CD8-positive, alpha-beta memory T cell (primary cell): ENCODE measurements at regions not wholly inside any gene's neighbourhood (a gene's known extent, or its start where the extent isn't known, plus 50 kb on each side); places are given as distances from the start of the nearest gene placed in this dataset.
"Not testable (repeated sequence)": the region's sequence is repeated elsewhere in the genome, so short reads cannot be mapped to it uniquely, and the experiment has no call there.

ENCODE experiments used
- CTCF ChIA-PET: fragments of 350-600 bp; sonication (Branson Sonifier 250); formaldehyde crosslinking; loops from one replicate; lab custom pipeline; 2021; ENCODE audit warnings: antibody characterized with exemption; lab: Charles Lee
- POLR2A ChIA-PET: fragments of 350-600 bp; sonication (Branson Sonifier 250); formaldehyde crosslinking; loops from one replicate; lab custom pipeline; 2021; ENCODE audit warnings: antibody characterized with exemption; lab: Charles Lee
- DNase-seq, 5 donors: peaks; one replicate each; pipeline versions ENCODE4 v3.0.0 to v3.0.0-alpha.2; 2020 to 2022; ENCODE audit warnings: mixed read lengths in 1 of 5
- H3K27ac ChIP-seq: one replicate; pipeline ENCODE4 v1.7.0; 2013; ENCODE audit warnings: low read depth, mild to moderate bottlenecking, low read length, moderate library complexity
- H3K27me3 ChIP-seq: 2 replicates; pipeline ENCODE4 v1.7.0; 2013; ENCODE audit warnings: low read length, mild to moderate bottlenecking; ENCODE audit not compliant: insufficient read depth, poor library complexity, severe bottlenecking
- H3K36me3 ChIP-seq: 2 replicates; pipeline ENCODE4 v1.7.0; 2013; ENCODE audit warnings: mild to moderate bottlenecking, low read length, moderate library complexity; ENCODE audit not compliant: insufficient read depth
- H3K4me1 ChIP-seq: 2 replicates; pipeline ENCODE4 v1.7.0; 2013; ENCODE audit warnings: mild to moderate bottlenecking, low read length, moderate library complexity; ENCODE audit not compliant: insufficient read depth
- H3K4me3 ChIP-seq: 2 replicates; pipeline ENCODE4 v1.7.0; 2013; ENCODE audit warnings: mild to moderate bottlenecking, low read length
- H3K9me3 ChIP-seq: 2 replicates; pipeline ENCODE4 v1.7.0; 2013; ENCODE audit warnings: mild to moderate bottlenecking, low read length
- H3K27ac Mint-ChIP-seq, 8 donors: one replicate each; pipeline ENCODE4 v1.8.0; 2020 to 2021; ENCODE audit warnings: mixed read lengths in 8 of 8, mild to moderate bottlenecking in 6 of 8, inconsistent platforms in 3 of 8, moderate library complexity in 3 of 8
- H3K27me3 Mint-ChIP-seq, 2 donors: one replicate each; pipeline ENCODE4 v1.8.0; 2020 to 2021; ENCODE audit warnings: mixed read lengths in 2 of 2, mild to moderate bottlenecking in 1 of 2, moderate library complexity in 1 of 2
- H3K36me3 Mint-ChIP-seq, 3 donors: one replicate each; pipeline ENCODE4 v1.8.0; 2020 to 2021; ENCODE audit warnings: mixed read lengths in 3 of 3, inconsistent platforms in 1 of 3, mild to moderate bottlenecking in 1 of 3
- H3K4me1 Mint-ChIP-seq, 3 donors: one replicate each; pipeline ENCODE4 v1.8.0; 2020 to 2021; ENCODE audit warnings: mixed read lengths in 3 of 3, inconsistent platforms in 1 of 3, mild to moderate bottlenecking in 1 of 3
- H3K4me3 Mint-ChIP-seq, 7 donors: one replicate each; pipeline ENCODE4 v1.8.0; 2020 to 2021; ENCODE audit warnings: mixed read lengths in 7 of 7, mild to moderate bottlenecking in 6 of 7, moderate library complexity in 4 of 7, inconsistent platforms in 2 of 7
- H3K9me3 Mint-ChIP-seq, 5 donors: one replicate each; pipeline ENCODE4 v1.8.0; 2020 to 2022; ENCODE audit warnings: mixed read lengths in 5 of 5, mild to moderate bottlenecking in 3 of 5, moderate library complexity in 2 of 5, inconsistent platforms in 1 of 5

DNA sequence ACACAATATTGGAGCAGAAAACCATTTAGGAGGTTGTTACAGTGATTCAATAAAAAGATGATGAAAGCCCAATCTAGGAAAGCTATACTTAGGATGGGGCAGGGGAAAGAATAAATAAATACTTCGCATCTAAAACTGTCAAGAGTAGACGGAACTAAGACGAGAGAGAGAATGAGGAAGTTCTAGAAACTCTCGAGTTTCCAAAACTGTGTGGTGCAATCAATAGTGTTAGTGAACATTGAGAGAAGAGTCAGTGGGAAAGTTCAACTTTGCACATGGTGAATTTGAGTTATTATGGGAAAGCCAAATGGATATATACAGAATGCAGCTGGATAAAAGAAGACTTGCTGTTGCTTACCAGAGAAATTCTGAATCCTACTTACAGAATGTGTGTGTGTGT, 133.8 kb upstream of the MEOX2 start:
- no peak overlapping the region for H3K4me3 Mint-ChIP-seq
- no peak for DNase-seq
- Histone ChIP-seq H3K9me3 (no peaks in the 10 kb centered on the region), H3K4me1 (no peaks in the 10 kb centered on the region), H3K36me3 (no peaks in the 10 kb centered on the region), H3K27ac (no peak overlapping the region), H3K4me3 (no peak overlapping the region), H3K27me3 (no peaks in the 10 kb centered on the region)
- no peaks in the 10 kb centered on the region for H3K27me3 Mint-ChIP-seq
- H3K9me3 Mint-ChIP-seq = peaks cover 0 to 17% (median 2%) of the 10 kb centered on the region in 5 donors
- H3K4me1 Mint-ChIP-seq = no peaks in the 10 kb centered on the region
- H3K36me3 Mint-ChIP-seq = no peaks in the 10 kb centered on the region
- no peak overlapping the region for H3K27ac Mint-ChIP-seq
- ChIA-PET CTCF (no interaction called here), POLR2A (no interaction called here)

DNA sequence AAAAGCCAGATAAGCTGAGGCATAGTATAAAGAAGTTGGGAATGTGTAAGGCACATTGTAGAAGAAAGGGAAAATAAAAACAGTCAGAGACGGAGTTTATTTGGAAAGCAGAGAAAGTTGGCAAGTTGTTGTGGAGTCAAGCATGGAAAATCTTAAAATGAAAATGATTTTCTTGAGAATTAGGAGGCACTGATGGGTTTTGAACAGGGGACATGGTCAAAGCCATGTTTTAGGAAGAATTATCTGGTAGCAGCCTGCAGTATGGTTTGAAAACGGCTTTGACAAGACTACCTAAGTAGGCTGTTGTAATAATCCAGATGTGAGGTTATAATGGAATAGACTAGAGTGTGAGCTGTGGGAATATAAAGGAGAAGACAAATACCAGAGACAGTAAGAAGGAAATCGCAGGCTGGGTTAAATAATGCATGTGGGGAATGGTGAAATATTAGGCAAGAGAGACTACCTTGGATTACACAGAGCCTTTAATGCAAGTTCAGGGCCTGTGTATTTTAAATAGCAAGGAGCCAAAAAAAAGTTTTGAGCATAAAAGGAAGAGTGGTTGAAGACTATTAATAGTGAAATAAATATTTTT, 130.4 kb upstream of the MEOX2 start:
- Histone ChIP-seq H3K36me3 (no peaks in the 10 kb centered on the region), H3K9me3 (no peaks in the 10 kb centered on the region), H3K27ac (no peak overlapping the region), H3K27me3 (no peaks in the 10 kb centered on the region), H3K4me3 (no peak overlapping the region), H3K4me1 (no peaks in the 10 kb centered on the region)
- CTCF ChIA-PET = no interaction called here
- POLR2A ChIA-PET = no interaction called here
- H3K9me3 Mint-ChIP-seq = peaks cover 0 to 9% (median 2%) of the 10 kb centered on the region in 5 donors
- DNase-seq = no peak
- H3K4me1 Mint-ChIP-seq = no peaks in the 10 kb centered on the region
- no peaks in the 10 kb centered on the region for H3K27me3 Mint-ChIP-seq
- no peaks in the 10 kb centered on the region for H3K36me3 Mint-ChIP-seq
- H3K27ac Mint-ChIP-seq = no peak overlapping the region
- H3K4me3 Mint-ChIP-seq = peak overlapping the region in 1 of 7 donors; percentile 2

DNA sequence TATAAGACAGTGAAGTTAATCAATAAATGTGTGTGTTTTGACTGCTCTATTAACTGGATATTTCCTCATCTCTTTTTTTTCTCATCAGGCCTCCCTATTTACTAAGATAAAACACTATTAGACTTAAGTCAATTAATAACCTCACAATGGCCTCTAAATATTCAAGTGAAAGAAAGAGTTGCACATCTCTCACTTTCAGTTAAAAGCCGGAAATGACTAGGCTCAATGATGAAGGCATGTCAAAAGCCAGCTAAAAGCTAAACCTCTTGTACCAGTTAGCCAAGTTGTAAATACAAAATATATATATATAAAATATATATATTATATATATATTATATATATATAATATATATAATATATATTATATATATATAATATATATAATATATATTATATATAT, 127.0 kb upstream of the MEOX2 start:
- Histone ChIP-seq H3K4me1 (no peaks in the 10 kb centered on the region), H3K27me3 (no peaks in the 10 kb centered on the region), H3K27ac (no peak overlapping the region), H3K36me3 (no peaks in the 10 kb centered on the region), H3K9me3 (no peaks in the 10 kb centered on the region), H3K4me3 (no peak overlapping the region)
- Mint-ChIP-seq H3K9me3 (peaks cover 0 to 10% (median 6%) of the 10 kb centered on the region in 5 donors), H3K27ac (no peak overlapping the region), H3K36me3 (no peaks in the 10 kb centered on the region), H3K27me3 (no peaks in the 10 kb centered on the region), H3K4me1 (no peaks in the 10 kb centered on the region), H3K4me3 (no peak overlapping the region)
- ChIA-PET CTCF (no interaction called here), POLR2A (no interaction called here)
- no peak for DNase-seq

DNA sequence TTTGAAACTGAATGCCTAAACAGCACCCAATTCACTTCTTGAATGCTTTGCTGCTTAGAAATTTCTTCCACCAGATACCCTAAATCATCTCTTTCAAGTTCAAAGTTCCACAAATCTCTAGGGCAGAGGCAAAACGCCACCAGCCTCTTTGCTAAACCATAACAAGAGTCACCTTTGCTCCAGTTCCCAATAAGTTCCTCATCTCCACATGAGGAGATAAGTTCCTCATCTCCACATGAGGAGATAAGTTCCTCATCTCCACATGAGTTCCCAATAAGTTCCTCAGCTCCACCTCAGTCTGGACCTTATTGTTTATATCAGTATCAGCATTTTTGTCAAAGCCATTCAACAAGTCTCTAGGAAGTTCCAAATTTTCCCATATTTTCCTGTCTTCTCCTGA, 123.9 kb upstream of the MEOX2 start:
- H3K4me3 Mint-ChIP-seq, H3K4me1 Mint-ChIP-seq, POLR2A ChIA-PET, DNase-seq, CTCF ChIA-PET, H3K4me1 ChIP-seq, H3K27me3 Mint-ChIP-seq, H3K4me3 ChIP-seq, H3K36me3 Mint-ChIP-seq, H3K9me3 ChIP-seq, H3K27me3 ChIP-seq, H3K27ac Mint-ChIP-seq, H3K36me3 ChIP-seq, H3K27ac ChIP-seq: not testable (repeated sequence)
- peaks cover 0 to 15% (median 4%) of the 10 kb centered on the region in 5 donors for H3K9me3 Mint-ChIP-seq

DNA sequence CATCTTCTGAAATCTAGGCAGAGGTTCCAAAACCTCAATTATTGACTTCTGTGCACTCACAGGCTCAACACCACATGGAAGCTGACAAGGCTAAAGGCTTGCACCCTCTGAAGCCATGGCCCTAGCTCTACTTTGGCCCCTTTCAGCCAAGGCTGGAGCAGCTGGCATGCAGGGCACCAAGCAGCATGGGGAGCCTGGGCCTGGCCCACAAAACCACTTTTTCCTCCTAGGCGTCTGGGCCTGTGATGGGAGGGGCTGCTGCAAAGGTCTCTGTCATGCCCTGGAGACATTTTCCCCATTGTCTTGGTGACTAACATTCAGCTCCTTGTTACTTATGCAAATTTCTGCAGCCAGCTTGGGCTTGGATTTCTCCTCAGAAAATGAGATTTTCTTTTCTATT, 123.5 kb upstream of the MEOX2 start:
- CTCF ChIA-PET, H3K4me1 Mint-ChIP-seq, H3K27ac Mint-ChIP-seq, H3K4me1 ChIP-seq, POLR2A ChIA-PET, H3K4me3 Mint-ChIP-seq, H3K9me3 ChIP-seq, H3K36me3 Mint-ChIP-seq, H3K27me3 ChIP-seq, H3K36me3 ChIP-seq, H3K27me3 Mint-ChIP-seq, H3K27ac ChIP-seq, H3K4me3 ChIP-seq, DNase-seq: not testable (repeated sequence)
- H3K9me3 Mint-ChIP-seq = peaks cover 0 to 15% (median 4%) of the 10 kb centered on the region in 5 donors

DNA sequence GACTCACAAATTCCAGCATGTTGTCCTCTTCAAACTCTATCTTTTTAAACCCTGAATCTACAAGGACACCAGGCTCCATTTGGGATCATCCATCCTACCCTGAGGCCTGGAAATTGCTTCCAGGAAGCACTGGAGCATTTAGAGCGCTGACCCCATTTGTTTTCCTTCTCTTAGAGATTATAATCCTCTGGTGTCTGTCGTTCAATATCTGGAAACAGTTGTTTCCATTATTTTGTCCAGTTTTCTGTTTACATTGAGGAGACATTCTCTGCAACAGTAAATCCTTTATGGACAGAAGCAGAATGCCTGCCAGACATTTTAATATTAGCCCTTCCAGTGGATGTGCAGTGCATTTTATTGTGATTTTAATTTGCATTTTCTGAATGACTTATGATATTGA, 119.4 kb upstream of the MEOX2 start:
- CTCF ChIA-PET = no interaction called here
- no peaks in the 10 kb centered on the region for H3K27me3 ChIP-seq
- DNase-seq = no peak

DNA sequence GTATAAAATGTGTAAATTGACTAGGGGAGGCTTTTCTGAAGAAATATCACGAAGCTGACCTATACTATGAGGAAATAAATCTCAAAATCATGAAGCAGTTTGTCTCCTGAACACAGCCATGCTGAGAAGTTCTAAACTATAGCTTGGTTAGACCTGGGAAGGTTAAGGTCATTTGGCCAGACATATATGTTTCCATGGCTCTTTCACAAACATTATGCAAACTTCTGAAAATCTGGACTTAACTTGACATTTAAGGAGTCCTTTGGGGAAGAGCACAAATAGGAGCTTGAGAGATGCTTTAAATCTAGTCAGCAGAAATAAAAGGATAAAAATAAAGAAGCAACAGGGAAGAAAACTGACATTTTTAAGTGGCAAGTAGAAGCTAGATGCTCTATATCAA, 115.9 kb upstream of the MEOX2 start:
- Histone ChIP-seq H3K4me1 (no peaks in the 10 kb centered on the region), H3K27me3 (no peaks in the 10 kb centered on the region), H3K27ac (no peak overlapping the region), H3K4me3 (no peak overlapping the region), H3K36me3 (no peaks in the 10 kb centered on the region), H3K9me3 (no peaks in the 10 kb centered on the region)
- Mint-ChIP-seq H3K4me3 (no peak overlapping the region), H3K36me3 (no peaks in the 10 kb centered on the region), H3K4me1 (no peaks in the 10 kb centered on the region), H3K27me3 (peaks cover 0 to 3% of the 10 kb centered on the region in 2 donors), H3K27ac (no peak overlapping the region), H3K9me3 (peaks cover 2 to 8% (median 6%) of the 10 kb centered on the region in 5 donors)
- no peak for DNase-seq
- ChIA-PET CTCF (no interaction called here), POLR2A (no interaction called here)

More for the DNA sequence above, 119.4 kb upstream of the MEOX2 start:
- H3K4me3 ChIP-seq = no peak overlapping the region
- no peaks in the 10 kb centered on the region for H3K4me1 Mint-ChIP-seq
- no peak overlapping the region for H3K27ac Mint-ChIP-seq
- H3K9me3 Mint-ChIP-seq = peaks cover 2 to 12% (median 6%) of the 10 kb centered on the region in 5 donors
- no peaks in the 10 kb centered on the region for H3K36me3 Mint-ChIP-seq
- no peak overlapping the region for H3K4me3 Mint-ChIP-seq
- H3K9me3 ChIP-seq = no peaks in the 10 kb centered on the region
- H3K36me3 ChIP-seq = no peaks in the 10 kb centered on the region
- POLR2A ChIA-PET = no interaction called here
- peaks cover 0 to 2% of the 10 kb centered on the region in 2 donors for H3K27me3 Mint-ChIP-seq
- H3K27ac ChIP-seq = no peak overlapping the region
- H3K4me1 ChIP-seq = no peaks in the 10 kb centered on the region

DNA sequence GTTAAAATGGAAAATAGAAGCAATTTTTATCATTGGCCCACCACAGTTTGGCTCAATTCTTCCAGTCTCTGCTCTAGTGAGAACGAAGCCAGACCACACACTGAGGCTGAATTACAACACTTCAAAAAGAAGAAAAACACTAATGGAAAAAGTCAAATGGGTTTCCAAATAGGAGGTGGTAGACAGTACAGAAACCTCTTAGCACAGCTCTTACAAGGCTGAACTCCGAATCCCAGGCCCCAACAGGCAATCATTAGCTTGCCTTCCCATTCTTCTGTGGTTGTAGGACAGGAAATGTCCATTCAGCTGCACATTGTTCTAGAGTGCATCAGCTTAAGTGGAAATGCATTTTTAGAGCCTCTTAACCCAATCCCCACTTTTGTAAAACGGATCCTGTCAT, 115.1 kb upstream of the MEOX2 start:
- Histone ChIP-seq H3K4me1 (no peaks in the 10 kb centered on the region), H3K4me3 (no peak overlapping the region), H3K27me3 (no peaks in the 10 kb centered on the region), H3K36me3 (no peaks in the 10 kb centered on the region), H3K27ac (no peak overlapping the region), H3K9me3 (no peaks in the 10 kb centered on the region)
- Mint-ChIP-seq H3K9me3 (peaks cover under 1 to 6% (median 2%) of the 10 kb centered on the region in 5 donors), H3K36me3 (no peaks in the 10 kb centered on the region), H3K27me3 (peaks cover 0 to 3% of the 10 kb centered on the region in 2 donors), H3K27ac (no peak overlapping the region), H3K4me1 (no peaks in the 10 kb centered on the region), H3K4me3 (no peak overlapping the region)
- DNase-seq = no peak
- CTCF ChIA-PET = no interaction called here
- POLR2A ChIA-PET = no interaction called here

DNA sequence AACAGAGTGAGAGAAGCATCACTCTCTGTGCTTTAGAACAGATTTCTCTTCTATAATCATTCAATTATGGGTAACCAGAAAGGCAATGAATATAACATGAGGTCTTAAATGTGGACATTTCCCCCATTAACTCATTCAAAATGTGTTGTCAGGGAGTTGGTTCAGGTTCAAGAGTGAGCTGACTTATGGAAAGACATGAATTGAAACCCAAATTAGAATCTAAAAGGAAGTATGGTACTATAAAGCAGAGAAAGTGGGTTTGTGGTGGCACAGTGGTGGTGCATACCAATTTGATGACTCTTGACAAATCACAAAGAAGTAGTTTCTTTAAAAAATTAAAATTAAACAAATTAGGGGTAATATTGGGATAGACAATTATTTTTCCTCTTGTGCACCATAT, 114.6 kb upstream of the MEOX2 start:
- no peaks in the 10 kb centered on the region for H3K36me3 ChIP-seq
- peaks cover 0 to 3% of the 10 kb centered on the region in 2 donors for H3K27me3 Mint-ChIP-seq
- POLR2A ChIA-PET = no interaction called here
- no peak overlapping the region for H3K4me3 ChIP-seq
- H3K4me1 ChIP-seq = no peaks in the 10 kb centered on the region
- peaks cover 0 to 6% (median 2%) of the 10 kb centered on the region in 5 donors for H3K9me3 Mint-ChIP-seq
- H3K4me1 Mint-ChIP-seq = no peaks in the 10 kb centered on the region
- H3K4me3 Mint-ChIP-seq = no peak overlapping the region
- no peak for DNase-seq
- no peaks in the 10 kb centered on the region for H3K36me3 Mint-ChIP-seq
- H3K9me3 ChIP-seq = no peaks in the 10 kb centered on the region
- no peaks in the 10 kb centered on the region for H3K27me3 ChIP-seq
- no peak overlapping the region for H3K27ac Mint-ChIP-seq
- CTCF ChIA-PET = no interaction called here
- no peak overlapping the region for H3K27ac ChIP-seq
